RWPE2 (cell line): ENCODE measurements at regions not wholly inside any gene's neighbourhood (a gene's known extent, or its start where the extent isn't known, plus 50 kb on each side); places are given as distances from the start of the nearest gene placed in this dataset.

Source experiments
- ATAC-seq: fragments of 200-7000 bp; cut with Tn5 transposase; 3 replicates; pipeline ENCODE4 v1.9.1; 2021; ENCODE audit warnings: low read depth
- DNase-seq: peaks from one replicate; pipeline ENCODE4 v3.0.0-alpha.2; 2020; ENCODE audit warnings: low spot score
- H3K27ac ChIP-seq: fragments of 450-650 bp; 2 replicates; pipeline ENCODE4 v1.5.1; 2017; ENCODE audit warnings: mild to moderate bottlenecking; ENCODE audit not compliant: poor library complexity, severe bottlenecking
- H3K27me3 ChIP-seq: fragments of 250-450 bp; sonication (Bioruptor Pico); 2 replicates; pipeline ENCODE4 v1.5.1; 2021; ENCODE audit warnings: mild to moderate bottlenecking, moderate library complexity; ENCODE audit not compliant: insufficient read depth, poor library complexity, severe bottlenecking
- H3K36me3 ChIP-seq: fragments of 250-450 bp; sonication (Bioruptor Pico); 2 replicates; pipeline ENCODE4 v1.5.1; 2020; ENCODE audit warnings: low read depth, mild to moderate bottlenecking, moderate library complexity
- H3K4me1 ChIP-seq: fragments of 250-450 bp; sonication (Bioruptor Pico); 2 replicates; pipeline ENCODE4 v1.5.1; 2021; ENCODE audit warnings: mild to moderate bottlenecking, moderate library complexity; ENCODE audit not compliant: insufficient read depth, poor library complexity, severe bottlenecking
- H3K4me3 ChIP-seq: fragments of 250-450 bp; sonication (Bioruptor Pico); 2 replicates; pipeline ENCODE4 v1.5.1; 2021; ENCODE audit warnings: mild to moderate bottlenecking, moderate library complexity; ENCODE audit not compliant: severe bottlenecking
- H3K9me3 ChIP-seq: fragments of 250-450 bp; sonication (Bioruptor Pico); 2 replicates; pipeline ENCODE4 v1.5.1; 2021; ENCODE audit warnings: mild to moderate bottlenecking, moderate library complexity; ENCODE audit not compliant: severe bottlenecking
- TF ChIP-seq, protein P1 (sequence below): fragments of 450-650 bp; IDR thresholded peaks from one replicate; pipeline ENCODE4 v1.5.1; 2017; ENCODE audit warnings: mild to moderate bottlenecking, moderate library complexity; ENCODE audit not compliant: poor library complexity, severe bottlenecking

DNA sequence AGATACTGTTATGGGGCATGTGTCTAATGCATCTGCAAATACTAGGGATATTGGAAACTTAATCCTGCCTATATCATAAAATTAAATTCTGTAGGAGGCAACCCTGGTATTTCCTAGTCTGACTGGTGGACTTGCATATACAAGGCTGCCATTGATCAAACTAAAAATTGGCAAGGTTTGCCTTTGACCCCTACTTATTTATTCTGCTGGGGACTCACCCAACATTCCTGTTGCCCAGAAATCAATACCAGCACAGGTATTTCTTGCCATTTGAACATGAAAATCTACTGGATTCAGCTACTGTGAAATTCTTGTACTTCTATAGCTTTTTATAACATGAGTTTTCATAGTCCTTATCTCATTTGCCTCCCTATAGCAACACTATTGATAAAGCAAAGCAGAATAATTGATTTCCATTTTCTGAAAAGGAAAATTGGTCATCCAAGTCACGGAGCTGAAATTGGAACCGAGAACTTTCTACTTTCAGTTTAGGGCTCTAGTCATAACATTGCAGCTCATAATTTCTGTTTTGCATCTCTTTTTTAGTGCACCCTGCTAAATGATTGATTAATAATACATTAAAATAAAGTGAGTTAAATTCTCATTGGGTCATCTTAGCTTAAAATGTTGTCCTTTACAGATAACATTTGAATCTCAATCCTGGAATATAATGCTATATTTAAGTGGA, 365.2 kb downstream of the MFSD1 start:
- TF ChIP-seq, protein P1, sequence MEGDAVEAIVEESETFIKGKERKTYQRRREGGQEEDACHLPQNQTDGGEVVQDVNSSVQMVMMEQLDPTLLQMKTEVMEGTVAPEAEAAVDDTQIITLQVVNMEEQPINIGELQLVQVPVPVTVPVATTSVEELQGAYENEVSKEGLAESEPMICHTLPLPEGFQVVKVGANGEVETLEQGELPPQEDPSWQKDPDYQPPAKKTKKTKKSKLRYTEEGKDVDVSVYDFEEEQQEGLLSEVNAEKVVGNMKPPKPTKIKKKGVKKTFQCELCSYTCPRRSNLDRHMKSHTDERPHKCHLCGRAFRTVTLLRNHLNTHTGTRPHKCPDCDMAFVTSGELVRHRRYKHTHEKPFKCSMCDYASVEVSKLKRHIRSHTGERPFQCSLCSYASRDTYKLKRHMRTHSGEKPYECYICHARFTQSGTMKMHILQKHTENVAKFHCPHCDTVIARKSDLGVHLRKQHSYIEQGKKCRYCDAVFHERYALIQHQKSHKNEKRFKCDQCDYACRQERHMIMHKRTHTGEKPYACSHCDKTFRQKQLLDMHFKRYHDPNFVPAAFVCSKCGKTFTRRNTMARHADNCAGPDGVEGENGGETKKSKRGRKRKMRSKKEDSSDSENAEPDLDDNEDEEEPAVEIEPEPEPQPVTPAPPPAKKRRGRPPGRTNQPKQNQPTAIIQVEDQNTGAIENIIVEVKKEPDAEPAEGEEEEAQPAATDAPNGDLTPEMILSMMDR: no peak
- Histone ChIP-seq H3K36me3 (no peaks in the 10 kb centered on the region), H3K27ac (no peak overlapping the region), H3K4me3 (no peak overlapping the region), H3K4me1 (peaks cover 40% of the 10 kb centered on the region), H3K9me3 (no peaks in the 10 kb centered on the region), H3K27me3 (no peaks in the 10 kb centered on the region)
- DNase-seq (no peak), ATAC-seq (no peak)

GRCh38 chr3:159168788-159169187, 366.9 kb downstream of the MFSD1 start:
- Histone ChIP-seq H3K27ac (peak overlapping the region; percentile 86), H3K36me3 (no peaks in the 10 kb centered on the region), H3K4me3 (no peak overlapping the region), H3K9me3 (no peaks in the 10 kb centered on the region), H3K4me1 (peaks cover 40% of the 10 kb centered on the region), H3K27me3 (no peaks in the 10 kb centered on the region)
- TF ChIP-seq, protein P1: no peak
- ATAC-seq (no peak), DNase-seq (no peak)

GRCh38 chr3:159169828-159170227, 368.0 kb downstream of the MFSD1 start:
- Histone ChIP-seq H3K9me3 (no peaks in the 10 kb centered on the region), H3K27ac (peak overlapping the region; percentile 86), H3K27me3 (no peaks in the 10 kb centered on the region), H3K4me1 (peaks cover 38% of the 10 kb centered on the region), H3K4me3 (no peak overlapping the region), H3K36me3 (no peaks in the 10 kb centered on the region)
- TF ChIP-seq, protein P1: no peak
- no peak for DNase-seq
- peak; percentile 96 for ATAC-seq

GRCh38 chr3:159170436-159171003, 368.7 kb downstream of the MFSD1 start:
- H3K9me3 ChIP-seq: no peaks in the 10 kb centered on the region
- DNase-seq: no peak

More at GRCh38 chr3:159170436-159171003, 368.7 kb downstream of the MFSD1 start:
- H3K36me3 ChIP-seq: no peaks in the 10 kb centered on the region
- peaks cover 44% of the 10 kb centered on the region for H3K4me1 ChIP-seq
- TF ChIP-seq, protein P1: no peak
- no peak overlapping the region for H3K4me3 ChIP-seq
- no peaks in the 10 kb centered on the region for H3K27me3 ChIP-seq
- peak overlapping the region; percentile 86 for H3K27ac ChIP-seq
- peak; percentile 37 for ATAC-seq
